CD4-positive, alpha-beta T cell treated with Interleukin-17A for 4 hours (primary cell): ENCODE measurements at regions not wholly inside any gene's neighbourhood (a gene's known extent, or its start where the extent isn't known, plus 50 kb on each side); places are given as distances from the start of the nearest gene placed in this dataset.
"Not testable (repeated sequence)": the region's sequence is repeated elsewhere in the genome, so short reads cannot be mapped to it uniquely, and the experiment has no call there.

Experiments used
- DNase-seq: peaks from one replicate; pipeline ENCODE4 v3.0.0-alpha.2; 2020; ENCODE audit warnings: mixed read lengths

DNA sequence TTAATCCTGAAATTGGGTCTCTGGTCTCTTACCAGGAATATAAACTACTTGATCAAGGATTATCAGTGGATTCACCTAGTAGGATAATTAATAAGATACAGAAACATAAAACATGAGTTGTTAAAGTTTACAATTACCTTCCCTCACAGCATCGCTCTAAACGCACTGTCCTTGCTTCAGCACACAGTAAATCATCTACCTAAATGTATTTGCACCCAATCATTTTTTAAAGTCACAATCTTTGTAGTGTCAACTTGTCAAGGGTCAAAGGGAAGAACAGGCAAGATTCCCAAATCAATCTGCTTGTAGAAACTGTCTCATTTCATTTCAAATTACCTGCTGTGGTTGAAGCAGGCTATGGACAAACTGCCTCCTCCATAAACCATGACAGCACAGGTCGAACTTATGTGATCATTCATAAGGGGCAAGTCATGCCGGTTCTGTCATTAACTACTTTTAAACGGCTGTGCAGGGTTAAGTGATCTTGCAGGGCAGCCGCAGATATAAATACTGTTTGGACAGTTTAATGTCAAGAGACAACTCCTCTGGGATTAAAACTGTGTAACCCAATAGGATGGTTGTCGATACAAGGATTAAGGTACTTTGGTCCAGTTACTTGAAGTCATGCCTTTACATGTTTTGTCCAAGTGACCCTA is 93.6 kb downstream of the ZNF281 start:
- no peak for DNase-seq

DNA sequence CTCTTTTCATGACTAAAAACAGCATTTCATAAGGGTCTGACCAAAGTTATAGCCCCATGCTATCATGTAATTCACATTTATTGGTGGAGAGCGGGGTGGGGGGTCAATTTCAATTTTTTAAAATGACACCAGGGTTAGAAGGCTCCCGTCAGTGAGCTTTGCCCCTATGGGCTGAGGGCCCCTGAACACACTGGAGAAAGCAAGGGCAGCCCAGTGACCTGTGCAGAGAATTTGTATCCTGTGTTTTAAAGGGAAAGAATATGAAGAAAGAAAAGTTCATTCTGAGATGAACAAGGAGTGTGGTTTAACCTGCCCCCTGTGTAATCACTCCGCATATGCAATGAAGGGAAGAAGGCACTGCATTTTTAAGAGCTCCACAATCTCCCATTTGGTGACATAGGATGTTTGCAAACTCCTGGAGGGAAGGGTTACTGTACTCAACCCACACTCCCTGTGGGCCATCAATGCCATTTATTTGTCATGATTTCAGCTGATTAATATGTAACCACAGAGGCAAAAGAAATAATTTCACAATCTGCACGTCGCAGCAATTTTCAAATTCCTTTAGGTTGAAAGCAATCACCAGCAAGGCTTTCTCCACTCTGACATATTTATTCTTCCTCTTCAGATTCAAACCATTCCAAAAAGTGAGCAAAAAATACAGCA is 95.6 kb downstream of the ZNF281 start:
- no peak for DNase-seq

DNA sequence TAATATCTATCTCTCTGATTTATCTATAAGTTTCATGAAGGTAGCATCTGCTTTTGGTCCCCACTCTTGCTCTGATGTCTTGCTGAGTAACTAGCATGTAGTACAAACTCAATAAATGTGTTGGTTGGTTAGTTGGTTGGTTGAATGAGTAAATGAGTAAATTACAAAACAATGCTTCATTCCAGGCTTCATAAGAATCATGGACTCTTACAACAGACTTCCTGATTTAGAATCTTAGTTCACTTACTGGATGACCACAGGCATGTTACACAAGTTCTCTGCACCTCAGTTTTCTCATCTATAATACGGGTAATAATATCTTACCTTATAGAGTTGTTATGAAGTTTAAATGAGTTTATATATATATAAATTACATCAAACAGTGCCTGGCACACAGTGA is 98.6 kb downstream of the ZNF281 start:
- DNase-seq = no peak

DNA sequence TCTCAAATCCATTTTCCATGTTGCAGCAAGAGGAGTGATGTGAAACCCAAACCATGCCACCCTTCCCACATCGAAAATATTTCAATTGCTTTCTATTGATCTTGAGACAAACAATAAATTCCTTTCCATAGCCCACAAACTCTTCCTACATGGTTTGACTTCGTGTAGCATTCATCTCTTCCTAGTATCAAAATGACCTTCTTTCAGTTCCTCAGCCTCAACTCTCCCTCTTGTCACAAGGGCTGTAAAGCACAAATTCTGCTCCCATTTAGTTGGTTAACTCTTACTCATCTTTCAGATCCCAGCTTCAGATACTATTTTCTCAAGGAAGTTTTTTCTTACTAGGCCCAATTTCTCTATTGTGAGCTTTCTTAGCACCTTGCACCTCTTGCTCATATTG is 99.0 kb downstream of the ZNF281 start:
- DNase-seq = no peak

DNA sequence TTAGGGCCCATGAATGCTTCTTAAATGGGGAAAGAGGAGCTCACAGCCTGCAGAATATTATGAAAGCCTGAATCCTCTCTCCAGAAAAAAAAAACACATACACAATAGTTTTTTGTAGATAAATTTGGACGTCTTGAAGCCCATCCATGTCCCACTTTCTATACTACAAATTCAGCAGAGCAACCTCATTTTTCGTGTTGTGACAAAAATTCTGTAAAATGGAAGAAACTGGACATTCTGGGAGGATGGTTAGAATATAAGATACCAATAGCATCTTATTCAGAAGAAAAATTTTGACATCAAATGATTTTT is 102.1 kb downstream of the ZNF281 start:
- DNase-seq = no peak

DNA sequence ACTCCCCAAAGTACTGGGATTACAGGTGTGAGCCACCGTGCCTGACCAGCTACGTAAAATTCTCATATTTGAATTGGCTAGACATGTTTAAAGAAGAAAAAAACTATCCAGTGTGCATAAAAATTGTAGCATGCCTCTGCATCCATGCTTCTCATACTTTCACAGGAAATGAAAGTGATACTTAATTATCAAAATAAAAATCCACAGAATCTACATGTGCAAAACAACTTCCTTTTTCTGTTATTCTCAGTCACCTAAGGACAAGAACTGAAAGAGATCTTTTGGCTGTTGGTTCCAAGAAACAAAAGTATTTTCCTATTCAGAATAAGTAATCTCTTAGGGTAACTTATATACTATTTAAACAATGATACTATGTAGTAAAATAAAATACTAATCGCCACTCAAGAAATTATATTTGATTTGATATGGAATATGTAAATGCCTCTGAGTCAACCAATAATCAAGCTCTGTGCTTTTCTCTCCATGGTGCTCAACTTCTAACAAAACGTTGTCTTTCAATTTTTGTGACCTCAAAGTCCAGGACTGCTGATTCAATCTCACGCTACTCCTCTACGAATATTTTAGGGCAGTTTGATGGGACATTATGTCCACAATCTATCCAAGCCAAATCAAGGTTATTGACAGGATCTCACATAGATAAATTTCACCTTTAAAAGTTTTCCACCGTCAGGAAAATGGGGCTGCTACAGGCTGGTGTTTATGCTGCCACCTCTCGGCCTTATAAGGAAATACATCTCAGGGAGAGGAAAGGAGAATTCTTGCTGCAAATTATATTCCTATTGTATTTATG is 102.7 kb downstream of the ZNF281 start:
- peak; percentile 33 for DNase-seq

DNA sequence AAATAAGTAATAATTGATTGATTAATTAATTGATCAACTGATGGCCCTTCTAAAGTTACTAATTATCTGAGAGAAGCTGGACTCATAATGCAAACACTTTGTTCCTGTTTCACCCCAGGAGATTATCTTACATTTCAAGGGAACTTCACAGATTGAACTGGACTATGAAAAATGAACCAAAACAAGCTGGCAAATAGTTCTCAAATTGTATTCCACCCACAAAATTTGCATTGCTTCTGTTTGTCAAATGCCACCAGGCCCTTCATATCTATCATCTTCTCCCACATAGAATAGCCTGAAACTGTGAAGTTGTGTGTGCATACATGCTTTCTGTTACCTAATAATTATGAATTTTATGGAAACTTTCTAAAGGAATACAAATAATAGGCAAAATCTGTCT is 104.0 kb downstream of the ZNF281 start:
- DNase-seq = no peak

DNA sequence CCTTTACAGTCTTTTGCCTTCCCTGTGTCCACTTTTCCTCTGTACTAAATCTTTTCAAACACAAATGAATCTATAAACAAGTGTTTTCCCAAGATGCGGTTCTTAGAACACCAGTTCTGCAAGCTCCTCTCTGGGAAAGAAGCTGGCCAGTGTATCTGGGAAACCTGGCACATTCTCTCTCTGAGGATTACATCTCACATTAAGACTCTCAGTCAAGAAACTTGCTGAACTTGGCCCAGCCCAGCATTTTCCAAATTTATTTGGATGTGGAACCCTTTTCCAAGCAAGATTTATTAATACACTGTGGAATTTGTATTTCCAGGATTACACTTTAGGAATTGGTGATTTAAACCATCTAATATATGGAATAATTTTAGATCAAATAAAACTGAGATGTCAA is 105.7 kb downstream of the ZNF281 start:
- no peak for DNase-seq

DNA sequence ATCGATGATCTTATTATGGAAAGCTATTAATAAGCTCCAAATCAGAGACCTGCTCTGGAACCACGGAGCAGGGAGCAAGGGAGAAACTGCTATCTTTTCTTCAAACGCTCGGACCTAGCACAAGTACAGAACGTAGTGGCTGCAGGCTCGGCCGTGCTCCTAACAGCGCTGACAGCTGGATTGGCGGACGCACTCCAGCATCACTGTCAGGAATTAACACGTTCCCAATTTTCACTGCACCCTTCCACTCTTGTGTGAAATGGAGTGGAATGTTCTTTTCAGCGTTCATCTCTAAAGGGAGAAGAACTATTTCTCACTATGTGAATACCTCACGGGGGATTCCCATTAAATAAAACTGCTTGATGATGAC is 106.9 kb downstream of the ZNF281 start:
- DNase-seq = no peak

DNA sequence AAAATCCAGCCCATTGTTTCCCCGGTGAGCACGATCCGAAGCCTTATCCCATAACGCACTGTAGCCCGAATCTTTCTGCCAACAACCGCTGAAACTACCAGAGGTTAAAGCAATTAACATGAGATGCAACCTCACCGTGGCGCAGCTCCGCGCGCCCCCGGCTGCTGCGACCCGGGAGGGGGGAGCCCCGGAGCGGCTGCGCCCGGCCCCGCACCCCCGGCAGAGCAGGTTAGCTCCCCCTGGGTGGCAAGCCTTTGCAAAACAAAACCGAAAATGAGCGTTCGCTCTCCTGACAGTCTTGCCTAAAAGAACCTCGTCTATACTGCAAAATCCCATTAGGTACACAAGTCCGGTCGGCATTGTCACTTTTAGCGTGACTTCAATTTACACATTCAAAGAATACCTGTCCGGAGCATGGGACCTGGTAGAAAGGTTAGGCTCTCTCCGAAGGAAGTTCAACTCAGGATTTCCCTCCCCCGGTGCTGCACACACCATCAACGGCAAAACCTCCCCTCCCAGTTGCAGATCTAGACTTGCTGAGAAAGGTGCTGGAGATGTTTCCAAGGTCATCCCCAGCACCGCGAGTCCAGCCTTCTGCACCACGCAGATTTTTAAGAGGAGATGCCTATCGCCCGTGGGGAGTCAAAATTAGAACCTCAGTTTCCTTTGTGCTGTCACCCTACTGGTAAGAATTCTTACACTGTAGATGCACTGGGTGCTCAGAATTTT is 107.5 kb downstream of the ZNF281 start:
- DNase-seq = peak; percentile 74

DNA sequence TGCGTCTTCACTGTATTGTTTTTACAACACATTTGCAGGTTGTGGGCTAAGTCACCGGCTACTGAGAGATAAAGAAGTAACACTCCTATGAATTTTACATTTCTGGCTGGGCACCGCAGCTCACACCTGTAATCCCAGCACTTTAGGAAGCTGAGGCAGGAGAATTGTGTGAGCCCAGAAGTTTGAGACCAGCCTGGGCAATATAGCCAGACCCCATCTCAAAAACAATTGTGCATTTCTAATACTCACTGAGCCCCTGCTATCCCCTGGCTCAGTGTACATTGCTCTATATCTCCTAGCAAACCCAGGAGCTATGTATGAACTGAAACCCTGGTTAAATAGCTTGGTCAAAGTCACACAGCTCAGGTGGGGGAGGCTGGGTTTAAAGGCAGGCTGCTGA is 108.7 kb downstream of the ZNF281 start:
- no peak for DNase-seq

DNA sequence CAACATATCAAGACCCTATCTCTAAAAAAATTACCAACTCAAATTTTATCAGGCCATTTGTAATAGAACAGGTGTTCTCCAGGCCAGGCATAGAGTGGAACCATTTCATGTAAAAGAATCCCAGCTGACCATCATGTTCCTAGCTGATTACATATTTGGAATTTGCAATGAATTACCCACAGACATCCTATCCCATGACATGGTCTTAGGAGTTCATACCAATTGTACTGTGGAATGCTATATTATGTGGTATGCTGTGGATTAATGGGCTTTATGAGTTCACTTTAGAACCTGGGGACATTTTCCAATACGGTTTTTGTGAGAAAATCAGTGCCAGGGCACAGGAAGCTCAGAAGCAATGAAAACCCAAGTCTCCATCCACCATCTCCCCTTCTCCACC is 110.3 kb downstream of the ZNF281 start:
- no peak for DNase-seq

DNA sequence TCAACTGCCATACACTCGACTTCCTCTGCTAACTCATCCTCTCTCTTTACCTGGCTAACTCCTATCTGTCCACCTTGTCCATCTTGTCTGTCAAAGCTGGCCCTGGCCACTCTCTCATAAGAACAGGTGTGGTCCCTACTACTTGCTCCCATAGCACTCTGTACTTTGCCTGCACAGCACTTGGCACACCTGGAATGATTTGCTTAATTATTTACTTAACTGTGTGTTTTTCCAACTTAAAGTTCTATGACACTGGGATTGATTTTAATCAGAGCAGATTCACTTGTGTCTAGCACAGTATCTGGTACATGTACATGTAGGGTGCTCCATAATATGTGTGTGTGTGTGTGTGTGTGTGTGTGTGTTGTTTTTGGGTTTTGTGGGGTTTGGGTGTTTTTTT is 111.6 kb downstream of the ZNF281 start:
- no peak for DNase-seq

DNA sequence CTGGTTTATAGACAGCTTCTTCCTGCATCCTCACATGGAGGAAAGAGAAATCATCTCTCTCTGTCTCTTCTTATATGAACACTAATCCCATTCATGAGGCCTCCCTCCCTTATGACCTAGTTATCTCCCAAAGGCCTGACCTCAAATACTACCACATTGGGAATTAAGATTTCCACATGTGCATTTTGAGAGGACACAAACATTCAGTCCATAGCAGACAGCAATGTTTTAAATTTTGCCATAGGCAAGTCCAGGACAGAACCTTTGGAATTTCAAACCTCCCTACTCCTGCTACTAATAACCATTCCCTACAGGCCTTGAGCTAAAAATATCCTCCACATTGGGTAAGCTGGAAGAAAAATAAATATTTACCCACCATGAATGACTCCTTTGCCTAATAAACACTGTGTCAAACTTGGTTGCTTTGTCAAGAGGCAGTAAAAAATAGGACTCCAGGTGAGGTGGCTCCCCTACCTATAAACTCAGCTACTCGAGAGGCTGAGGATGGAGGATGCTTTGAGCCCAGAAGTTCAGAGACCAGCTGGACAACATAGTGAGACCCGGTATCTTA is 113.7 kb downstream of the ZNF281 start:
- no peak for DNase-seq

DNA sequence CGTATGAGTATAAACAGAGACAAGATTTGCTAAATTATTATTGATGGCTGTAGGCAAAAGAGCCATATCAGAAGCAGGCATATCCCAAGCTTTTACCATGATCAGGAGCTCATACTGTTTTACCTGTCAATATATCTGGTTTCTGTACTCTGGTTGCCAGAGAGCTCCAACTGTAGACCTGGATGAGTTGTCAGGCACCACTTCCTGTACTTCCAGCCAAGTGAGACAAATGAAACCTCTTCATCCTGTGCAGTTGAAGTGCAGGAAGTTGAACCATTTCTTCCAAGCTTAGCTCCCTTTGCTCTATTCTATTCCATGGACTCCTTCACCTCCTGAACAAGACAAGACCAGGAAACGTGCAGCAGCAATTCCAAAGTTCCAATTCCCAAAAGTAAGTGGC is 115.6 kb downstream of the ZNF281 start:
- DNase-seq = no peak

DNA sequence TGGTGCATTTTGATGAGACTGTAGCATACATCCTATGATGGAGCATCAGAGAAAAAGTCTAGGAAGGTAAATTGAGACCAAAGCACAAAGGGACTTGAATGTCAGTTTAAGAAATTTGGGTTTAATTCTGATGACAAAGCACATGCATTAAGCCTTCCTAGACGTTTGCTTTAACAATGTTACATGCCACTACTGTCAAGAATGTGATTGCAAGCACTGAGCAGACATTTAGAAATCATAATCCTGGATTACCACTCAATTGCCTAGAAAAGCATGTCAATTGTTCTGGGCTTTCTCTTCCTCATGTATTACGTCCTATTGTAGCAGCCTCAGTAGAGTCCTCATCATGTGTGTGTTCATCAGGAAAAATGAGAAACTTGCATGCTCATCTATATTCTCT is 117.1 kb downstream of the ZNF281 start:
- no peak for DNase-seq

DNA sequence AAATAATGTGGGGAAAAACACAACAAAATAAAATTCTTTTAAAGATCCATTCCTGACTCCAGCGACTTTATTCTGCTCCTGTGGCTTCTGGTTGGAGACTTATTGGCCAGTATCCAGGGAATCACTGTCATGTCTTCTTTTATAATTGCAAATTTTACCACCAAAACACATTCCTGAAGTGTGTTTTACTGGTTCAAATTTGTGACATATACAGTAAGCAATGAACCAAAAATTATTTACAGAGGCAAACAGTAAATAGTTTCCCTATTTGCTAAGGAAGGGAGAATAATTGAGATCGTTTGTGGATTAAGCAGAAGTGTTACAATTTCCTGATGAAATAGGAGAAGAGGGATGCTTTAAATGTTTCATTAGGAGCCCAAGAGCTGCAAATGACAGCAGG is 118.7 kb downstream of the ZNF281 start:
- DNase-seq = no peak

DNA sequence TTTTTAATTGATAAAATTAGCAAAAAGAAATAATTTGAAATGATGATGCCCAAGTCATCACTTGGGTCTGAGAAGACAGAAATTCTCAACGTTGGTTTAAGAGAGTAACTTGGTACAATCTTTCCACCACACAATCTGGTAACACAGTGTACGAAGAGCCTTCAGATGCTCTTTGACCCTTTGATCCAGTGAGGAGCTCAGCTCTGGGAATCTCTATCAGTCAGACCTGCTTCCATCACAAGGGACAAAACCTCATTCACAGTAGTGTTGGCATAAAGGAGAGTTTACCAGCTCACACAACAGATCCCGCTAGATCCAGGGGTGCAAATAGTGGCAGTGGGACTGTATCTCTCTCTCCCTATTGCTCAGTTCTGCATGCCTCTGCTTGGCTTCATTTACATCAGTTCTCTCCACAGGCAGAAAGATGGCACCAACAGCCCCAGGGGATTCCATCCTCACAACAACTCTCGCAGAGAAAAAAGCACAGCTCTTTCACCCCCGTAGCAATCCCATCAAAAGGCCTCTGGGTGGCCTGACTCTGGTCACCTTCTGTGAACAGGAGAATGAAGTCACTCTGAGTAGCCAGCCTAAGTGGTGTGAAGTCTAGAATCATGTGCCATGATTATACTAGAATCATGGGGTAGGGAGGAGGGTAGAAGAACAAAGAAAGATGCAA is 119.7 kb downstream of the ZNF281 start:
- DNase-seq = no peak

DNA sequence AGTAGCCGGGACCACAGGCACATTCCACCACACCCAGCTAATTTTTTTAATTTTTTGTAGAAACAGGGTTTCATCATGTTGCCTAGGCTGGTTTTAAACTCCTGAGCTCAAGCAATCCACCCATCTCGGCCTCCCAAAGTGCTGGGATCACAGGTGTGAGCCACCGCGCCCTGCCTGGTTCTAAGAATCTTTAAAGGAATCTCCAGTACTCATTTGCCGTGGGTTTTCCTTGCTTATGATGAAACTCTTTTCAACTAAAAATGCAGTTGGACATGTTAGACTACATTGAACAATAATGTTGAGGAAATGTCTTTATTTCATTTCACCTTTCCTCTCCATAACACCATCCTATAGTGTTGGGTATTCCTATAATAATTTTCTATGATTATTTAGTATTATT is 121.6 kb downstream of the ZNF281 start:
- no peak for DNase-seq

DNA sequence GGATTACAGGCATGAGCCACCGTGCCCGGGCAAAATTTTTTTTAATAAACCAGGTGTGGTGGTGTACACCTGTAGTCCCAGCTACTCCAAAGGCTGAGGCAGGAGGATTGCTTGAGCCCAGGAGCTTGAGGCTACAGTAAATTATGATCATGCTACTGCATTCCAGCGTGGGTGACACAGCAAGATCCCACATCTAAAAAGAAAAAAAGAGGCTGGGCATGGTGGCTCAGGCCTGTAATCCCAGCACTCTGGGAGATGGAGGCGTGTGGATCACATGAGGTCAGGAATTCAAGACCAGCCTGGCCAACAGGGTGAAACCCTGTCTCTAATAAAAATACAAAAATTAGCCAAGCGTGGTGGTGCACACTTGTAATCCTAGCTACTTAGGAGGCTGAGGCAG is 125.6 kb downstream of the ZNF281 start:
- DNase-seq = not testable (repeated sequence)

DNA sequence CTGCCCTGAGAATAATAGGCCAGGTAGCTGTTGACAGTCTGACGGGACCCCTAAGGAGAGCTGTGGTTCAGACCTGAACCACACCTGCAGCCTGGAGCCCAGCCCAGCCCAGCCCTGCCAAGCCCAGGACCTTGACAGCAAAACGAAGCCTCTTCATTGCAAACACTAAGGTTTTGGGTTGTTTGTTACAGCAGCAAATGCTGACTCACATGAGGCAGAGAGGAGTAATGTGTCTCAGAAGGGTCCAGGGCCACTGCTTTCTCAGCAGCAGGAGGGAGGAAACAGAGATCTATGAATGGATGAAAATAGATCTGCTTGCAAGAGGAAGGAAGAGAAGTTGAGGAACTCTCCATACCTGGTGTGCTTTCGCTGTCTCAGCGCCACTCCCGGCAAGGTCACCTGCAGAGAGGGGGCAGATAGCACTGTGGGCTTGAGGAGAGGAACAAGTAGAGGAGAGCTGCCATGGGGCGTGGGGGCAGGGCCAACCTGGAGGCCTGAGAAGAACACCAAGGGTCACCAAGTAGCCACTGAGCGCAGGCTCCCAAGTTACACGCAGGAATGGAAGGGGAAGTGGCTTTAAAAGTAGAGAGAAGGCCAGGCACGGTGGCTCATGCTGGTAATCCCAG is 127.2 kb downstream of the ZNF281 start:
- DNase-seq = no peak

DNA sequence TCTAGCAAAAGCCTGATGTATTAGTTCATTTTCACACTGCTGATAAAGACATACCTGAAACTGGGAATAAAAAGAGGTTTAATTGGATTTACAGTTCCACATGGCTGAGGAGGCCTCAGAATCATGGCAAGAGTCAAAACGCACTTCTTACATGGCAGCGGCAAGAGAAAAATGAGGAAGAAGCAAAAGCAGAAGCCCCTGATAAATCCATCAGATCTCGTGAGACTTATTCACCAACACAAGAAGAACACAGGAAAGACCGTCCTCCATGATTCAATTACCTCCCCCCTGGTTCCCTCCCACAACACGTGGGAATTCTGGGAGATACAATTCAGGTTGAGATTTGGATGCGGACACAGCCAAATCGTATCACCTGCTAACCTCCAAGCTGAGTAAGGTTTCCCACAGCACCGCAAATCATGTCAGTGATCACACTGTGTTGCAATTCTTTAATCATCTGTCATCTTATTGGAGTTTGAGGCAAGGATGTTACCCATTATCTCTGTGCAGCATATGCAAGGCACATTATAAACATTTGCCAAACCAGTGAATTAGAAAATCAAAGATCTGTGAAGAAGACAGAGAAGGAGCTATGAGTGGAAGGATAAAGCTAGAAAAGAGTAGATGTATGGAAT is 128.5 kb downstream of the ZNF281 start:
- DNase-seq = no peak
